LNCAP (cell line): ENCODE measurements at regions not wholly inside any gene's neighbourhood (a gene's known extent, or its start where the extent isn't known, plus 50 kb on each side); places are given as distances from the start of the nearest gene placed in this dataset.

ENCODE experiments used
- CTCF ChIP-seq: fragments of 450-650 bp; IDR thresholded peaks from 2 replicates; pipeline ENCODE4 v1.5.1; 2017; ENCODE audit warnings: mild to moderate bottlenecking

- TF ChIP-seq CTCF, result no peak
These were observed 1021.2 kb downstream of the PCDH7 start for GRCh38 chr4:31741326-31741725.

DNA sequence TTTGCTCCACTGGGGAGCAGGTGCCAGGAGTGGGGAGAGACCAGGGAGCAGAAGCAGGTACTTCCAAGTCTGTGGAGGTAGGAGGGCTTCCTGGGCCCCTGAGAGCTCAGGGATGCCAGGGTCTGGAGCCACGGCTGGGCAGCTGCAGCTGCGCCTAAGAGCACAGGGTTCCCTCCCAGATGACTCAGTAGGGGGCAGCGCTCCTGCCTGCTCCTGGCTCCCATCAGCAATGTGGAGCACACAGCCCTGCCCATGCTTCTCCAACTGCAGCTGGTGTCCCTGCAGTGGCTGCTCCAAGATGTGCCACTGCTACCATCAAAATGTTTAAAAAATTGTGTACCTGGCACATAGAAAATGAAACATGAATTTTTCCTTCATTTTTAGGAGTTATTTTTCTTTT, 1028.2 kb downstream of the PCDH7 start:
- no peak for TF ChIP-seq CTCF

GRCh38 chr4:31755751-31756150, 1035.6 kb downstream of the PCDH7 start:
- TF ChIP-seq CTCF, result no peak

GRCh38 chr4:31768756-31769155, 1048.6 kb downstream of the PCDH7 start:
- TF ChIP-seq CTCF, result no peak

DNA sequence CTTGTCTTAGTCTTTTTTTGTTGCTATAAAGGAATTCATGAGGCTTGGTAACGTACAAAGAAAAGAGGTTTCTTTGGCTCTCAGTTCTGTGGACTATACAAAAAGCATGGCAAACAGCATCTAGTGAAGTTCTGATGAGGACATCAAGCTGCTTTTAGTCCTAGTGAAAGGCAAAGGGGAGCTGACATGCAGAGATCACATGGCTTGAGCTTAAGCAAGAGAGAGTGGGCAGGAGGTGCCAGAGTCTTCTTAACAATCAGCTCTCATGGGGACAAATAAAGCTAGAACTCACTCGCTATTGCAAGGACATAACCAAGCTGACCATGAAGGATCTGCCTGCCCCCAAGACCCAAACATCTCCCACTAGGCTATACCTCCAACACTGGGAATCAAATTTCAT, 1063.1 kb downstream of the PCDH7 start:
- TF ChIP-seq CTCF, result no peak

DNA sequence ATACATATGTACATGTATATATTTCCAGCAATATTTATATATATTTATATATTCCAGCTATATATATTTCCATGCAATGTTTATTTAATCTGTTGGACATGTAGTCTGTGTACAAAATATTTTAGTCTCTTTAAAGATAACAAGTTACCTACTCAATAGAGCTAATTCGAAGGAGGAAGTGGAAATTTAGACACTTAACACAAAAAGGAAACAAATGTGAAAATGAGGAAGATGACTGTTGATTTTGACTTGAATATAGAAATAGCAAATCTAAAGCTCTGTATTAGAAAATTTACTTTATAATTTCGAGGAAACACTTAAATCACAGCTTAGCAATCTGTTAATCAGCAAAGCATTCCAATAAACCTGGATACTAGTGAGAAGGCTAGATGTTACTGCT, 1064.4 kb downstream of the PCDH7 start:
- TF ChIP-seq CTCF, result no peak

- TF ChIP-seq CTCF, result no peak
These were observed 1067.5 kb downstream of the PCDH7 start for GRCh38 chr4:31787701-31788100.

DNA sequence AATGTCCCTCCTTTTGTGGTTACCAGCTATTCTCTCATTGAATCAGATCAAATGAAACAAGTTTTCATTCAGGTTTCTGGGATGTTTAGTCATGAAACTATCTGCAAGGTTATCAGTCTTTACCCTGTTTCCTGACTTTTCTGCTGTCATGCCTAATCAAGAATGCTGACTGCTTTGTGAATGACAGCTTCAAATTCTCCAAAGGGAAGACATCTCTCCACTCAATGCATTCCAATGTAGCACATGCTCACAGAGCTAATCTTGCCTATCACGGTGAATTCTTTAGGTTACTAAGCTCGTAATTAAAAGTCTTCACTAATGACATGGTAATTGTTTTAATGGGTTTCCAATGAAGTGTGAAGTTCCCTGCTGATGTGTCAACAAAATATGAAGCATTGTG, 1068.5 kb downstream of the PCDH7 start:
- TF ChIP-seq CTCF, result no peak
